DND-41 (cell line): ENCODE measurements at regions not wholly inside any gene's neighbourhood (a gene's known extent, or its start where the extent isn't known, plus 50 kb on each side); places are given as distances from the start of the nearest gene placed in this dataset.
"Not testable (repeated sequence)": the region's sequence is repeated elsewhere in the genome, so short reads cannot be mapped to it uniquely, and the experiment has no call there.

Experiments
- ATAC-seq: fragments of 200-7000 bp; cut with Tn5 transposase; 3 replicates; pipeline ENCODE4 v1.9.1; 2021; ENCODE audit warnings: low read depth; ENCODE audit not compliant: insufficient read depth
- DNase-seq: peaks from one replicate; pipeline ENCODE4 v3.0.0-alpha.2; 2020
- H2AFZ ChIP-seq: 2 replicates; pipeline ENCODE4 v1.6.0; 2012; ENCODE audit warnings: low read depth, low read length
- H3K27ac ChIP-seq: 2 replicates; pipeline ENCODE4 v1.5.1; 2012; ENCODE audit warnings: low read length, inconsistent platforms
- H3K27me3 ChIP-seq: fragments of 200-600 bp; sonication (generic); 2 replicates; pipeline ENCODE4 v1.6.0; 2012; ENCODE audit warnings: low read length, mild to moderate bottlenecking, inconsistent platforms; ENCODE audit not compliant: insufficient read depth, poor library complexity
- H3K36me3 ChIP-seq: 2 replicates; pipeline ENCODE4 v1.5.1; 2012; ENCODE audit warnings: low read length, inconsistent platforms; ENCODE audit not compliant: insufficient read depth
- H3K4me1 ChIP-seq: 2 replicates; pipeline ENCODE4 v1.5.1; 2012; ENCODE audit warnings: mild to moderate bottlenecking, low read length; ENCODE audit not compliant: insufficient read depth
- H3K4me2 ChIP-seq: 2 replicates; pipeline ENCODE4 v1.6.0; 2012; ENCODE audit warnings: mild to moderate bottlenecking, moderate library complexity, low read length, inconsistent platforms; ENCODE audit not compliant: insufficient read depth
- H3K4me3 ChIP-seq, 2 experiments: fragments of 200-600 bp in 1 of 2; shearing (Covaris generic) in 1 of 2; 2 replicates each; pipeline ENCODE4 v1.5.1; 2012 to 2016; ENCODE audit warnings: inconsistent platforms in 2 of 2, low read length in 2 of 2, mild to moderate bottlenecking in 2 of 2, low read depth in 1 of 2, moderate library complexity in 1 of 2
- H3K79me2 ChIP-seq: 2 replicates; pipeline ENCODE4 v1.6.0; 2012; ENCODE audit warnings: low read length, inconsistent platforms; ENCODE audit not compliant: insufficient read depth
- H3K9ac ChIP-seq: 2 replicates; pipeline ENCODE4 v1.6.0; 2012; ENCODE audit warnings: low read depth, mild to moderate bottlenecking, inconsistent platforms, low read length, moderate library complexity
- H3K9me3 ChIP-seq: 2 replicates; pipeline ENCODE4 v1.5.1; 2012; ENCODE audit warnings: low read length, moderate library complexity, mild to moderate bottlenecking, inconsistent platforms; ENCODE audit not compliant: insufficient read depth, severe bottlenecking
- H4K20me1 ChIP-seq: 2 replicates; pipeline ENCODE4 v1.6.0; 2012; ENCODE audit warnings: low read length; ENCODE audit not compliant: insufficient read depth
- CTCF ChIP-seq: IDR thresholded peaks from 2 replicates; pipeline ENCODE4 v1.5.1; 2012; ENCODE audit warnings: borderline replicate concordance, low read length, moderate library complexity, mild to moderate bottlenecking; ENCODE audit not compliant: poor library complexity, severe bottlenecking; ENCODE audit errors: extremely low read depth
- EZH2 ChIP-seq: IDR thresholded peaks from 3 replicates; pipeline ENCODE4 v1.6.1; 2012; ENCODE audit warnings: borderline replicate concordance, low read depth, mild to moderate bottlenecking, moderate library complexity, low read length, inconsistent platforms; ENCODE audit not compliant: severe bottlenecking

DNA sequence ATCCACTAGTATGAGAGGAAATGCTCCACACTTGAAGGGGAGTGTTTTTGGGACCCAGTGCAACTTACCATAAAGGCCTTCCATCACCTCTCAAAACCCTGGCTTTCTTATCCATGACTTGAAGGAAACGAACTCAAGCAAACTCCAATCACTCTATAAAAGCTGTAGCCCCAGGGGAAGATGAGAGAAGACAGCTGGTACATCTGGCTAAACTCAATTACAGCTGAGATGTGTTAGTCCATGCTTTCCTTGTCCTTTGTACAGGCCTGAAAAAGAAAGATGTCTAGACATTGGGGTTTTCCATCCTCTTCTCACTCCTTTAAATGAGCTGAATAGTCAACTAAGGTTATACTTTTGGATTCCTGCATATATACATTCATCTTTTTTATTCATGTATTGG, 89.5 kb upstream of the ANKRD30A start:
- Histone ChIP-seq H3K27ac (no peak overlapping the region), H3K9me3 (no peaks in the 10 kb centered on the region), H3K36me3 (no peaks in the 10 kb centered on the region), H3K27me3 (no peaks in the 10 kb centered on the region), H3K9ac (no peak overlapping the region), H2AFZ (no peak overlapping the region), H3K4me3 (no peak overlapping the region), H3K4me2 (no peak overlapping the region), H3K79me2 (no peaks in the 10 kb centered on the region), H4K20me1 (no peaks in the 10 kb centered on the region), H3K4me1 (no peaks in the 10 kb centered on the region)
- DNase-seq (no peak), ATAC-seq (no peak)
- no peak for TF ChIP-seq CTCF
- TF ChIP-seq EZH2: no peak

DNA sequence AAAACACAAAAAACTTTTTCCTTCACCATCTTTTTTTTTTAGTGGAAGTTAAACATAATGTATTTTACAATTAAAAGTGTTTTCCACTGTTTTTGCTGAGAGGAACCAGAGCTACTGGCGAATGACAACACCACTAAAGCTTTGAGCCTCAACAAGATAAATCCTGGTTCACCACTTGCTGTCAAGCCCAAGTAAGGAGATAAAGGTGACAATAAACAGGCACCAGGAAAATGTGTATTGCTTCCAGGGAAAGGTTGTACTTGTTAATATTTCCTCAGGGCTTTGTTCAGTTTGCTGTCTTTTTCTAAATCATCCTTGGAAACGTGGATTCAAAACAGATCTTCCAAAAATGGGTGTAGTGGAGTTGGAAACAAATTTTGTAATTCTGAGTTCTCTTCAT, 109.9 kb upstream of the ANKRD30A start:
- Histone ChIP-seq H3K36me3 (no peaks in the 10 kb centered on the region), H3K79me2 (no peaks in the 10 kb centered on the region), H4K20me1 (no peaks in the 10 kb centered on the region), H3K9me3 (no peaks in the 10 kb centered on the region), H3K4me1 (no peaks in the 10 kb centered on the region), H3K27ac (no peak overlapping the region), H2AFZ (no peak overlapping the region), H3K4me2 (no peak overlapping the region), H3K9ac (no peak overlapping the region), H3K4me3 (no peak overlapping the region), H3K27me3 (no peaks in the 10 kb centered on the region)
- TF ChIP-seq EZH2 (no peak), CTCF (no peak)
- ATAC-seq: no peak
- DNase-seq: no peak

DNA sequence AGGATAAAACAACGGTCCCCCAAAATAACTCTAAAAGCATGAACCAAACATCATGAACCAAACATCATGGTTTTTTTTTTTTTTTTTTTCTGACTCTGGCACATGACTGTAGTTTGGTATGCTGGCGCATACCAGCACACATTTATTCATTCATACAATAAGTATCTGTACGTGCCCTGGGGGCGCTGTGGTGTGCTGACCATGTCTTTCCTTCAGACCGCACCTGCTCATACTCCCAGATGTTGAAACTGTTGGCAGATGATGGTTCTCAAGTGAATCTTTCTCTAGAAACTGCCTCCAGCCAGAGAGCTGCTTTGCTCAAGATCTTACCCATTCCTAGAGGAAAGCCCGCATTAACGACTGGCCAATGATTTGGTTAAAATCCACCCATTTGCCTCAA, 114.7 kb upstream of the ANKRD30A start:
- H4K20me1 ChIP-seq: no peaks in the 10 kb centered on the region
- H2AFZ ChIP-seq: no peak overlapping the region
- DNase-seq (no peak), ATAC-seq (no peak)
- H3K4me2 ChIP-seq: no peak overlapping the region
- no peak overlapping the region for H3K9ac ChIP-seq
- H3K4me1 ChIP-seq: no peaks in the 10 kb centered on the region
- H3K79me2 ChIP-seq: no peaks in the 10 kb centered on the region
- no peaks in the 10 kb centered on the region for H3K9me3 ChIP-seq
- H3K27ac ChIP-seq: no peak overlapping the region
- H3K36me3 ChIP-seq: no peaks in the 10 kb centered on the region
- H3K27me3 ChIP-seq: no peaks in the 10 kb centered on the region
- TF ChIP-seq EZH2 (no peak), CTCF (no peak)
- H3K4me3 ChIP-seq: no peak overlapping the region

DNA sequence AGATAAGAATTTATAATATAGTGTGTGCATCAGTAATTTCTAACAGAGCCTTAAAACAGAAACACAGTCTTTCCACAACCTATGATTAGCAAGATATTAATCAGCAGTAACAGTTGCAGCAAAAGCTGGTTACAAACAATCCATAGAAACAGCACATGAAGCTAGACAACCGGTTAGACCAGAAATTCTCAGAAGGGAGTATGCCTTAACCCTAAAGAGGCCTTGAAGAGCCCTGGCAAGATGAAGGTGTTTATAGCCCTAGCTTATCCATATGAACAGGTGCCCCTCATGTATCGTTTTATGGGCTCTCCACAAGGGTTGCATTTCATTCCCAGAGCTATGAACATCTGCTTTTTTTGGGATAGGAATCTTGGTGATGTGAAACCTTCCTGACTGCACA, 117.1 kb upstream of the ANKRD30A start:
- not testable (repeated sequence) for H3K4me3 ChIP-seq, ATAC-seq, H3K9me3 ChIP-seq

More for the DNA sequence above, 117.1 kb upstream of the ANKRD30A start:
- H2AFZ ChIP-seq, H3K9ac ChIP-seq, H3K27me3 ChIP-seq, DNase-seq, H3K36me3 ChIP-seq, H3K4me1 ChIP-seq, H3K79me2 ChIP-seq, H3K27ac ChIP-seq, H3K4me2 ChIP-seq, H4K20me1 ChIP-seq: not testable (repeated sequence)
